HCT116 (cell line): ENCODE measurements at regions not wholly inside any gene's neighbourhood (a gene's known extent, or its start where the extent isn't known, plus 50 kb on each side); places are given as distances from the start of the nearest gene placed in this dataset.

ENCODE experiments used
- CTCF ChIP-seq, 3 experiments: fragments of 200-600 bp in 1 of 3; sonication (generic) in 1 of 3; IDR thresholded peaks in 2 of 3; conservative IDR thresholded peaks in 1 of 3; 2 replicates each; pipeline ENCODE4 v1.5.1; 2012 to 2017; ENCODE audit warnings: low read depth in 2 of 3, low read length in 2 of 3, antibody characterized with exemption in 1 of 3, borderline replicate concordance in 1 of 3, control low read depth in 1 of 3, mild to moderate bottlenecking in 1 of 3, mixed read lengths in 1 of 3, mixed run types in 1 of 3, moderate library complexity in 1 of 3; ENCODE audit not compliant: insufficient read depth in 1 of 3
- EZH2 ChIP-seq: fragments of 200-600 bp; sonication (generic); IDR thresholded peaks from 2 replicates; pipeline ENCODE4 v1.6.1; 2017; ENCODE audit warnings: antibody characterized with exemption, mixed run types

- no peak for TF ChIP-seq CTCF (IDR thresholded peaks at IDR 0.05 in 2 of 3, conservative IDR thresholded peaks at IDR 0.05 in 1 of 3; ENCODE audit: borderline replicate concordance in 1 of 3, insufficient read depth in 1 of 3, low read depth in 2 of 3, low read length in 2 of 3)
- no peak for TF ChIP-seq EZH2
Measured at GRCh38 chr6:169869301-169869700, 117.9 kb downstream of the ERMARD start.
